DMS 273 (cell line): ENCODE measurements at regions not wholly inside any gene's neighbourhood (a gene's known extent, or its start where the extent isn't known, plus 50 kb on each side); places are given as distances from the start of the nearest gene placed in this dataset.
"Not testable (repeated sequence)": the region's sequence is repeated elsewhere in the genome, so short reads cannot be mapped to it uniquely, and the experiment has no call there.

ENCODE experiments used
- DNase-seq: peaks from one replicate; lab custom pipeline; 2025; ENCODE audit not compliant: unreplicated experiment; lab: John Stamatoyannopoulos, UW

GRCh38 chr4:74505355-74505978 lies 60.5 kb downstream of the AREG start:
- not testable (repeated sequence) for DNase-seq

- DNase-seq = not testable (repeated sequence)
Measured at GRCh38 chr4:74509363-74509762, 64.4 kb downstream of the AREG start.

- no peak for DNase-seq
Measured at GRCh38 chr4:74516303-74516702, 71.4 kb downstream of the AREG start.

DNA sequence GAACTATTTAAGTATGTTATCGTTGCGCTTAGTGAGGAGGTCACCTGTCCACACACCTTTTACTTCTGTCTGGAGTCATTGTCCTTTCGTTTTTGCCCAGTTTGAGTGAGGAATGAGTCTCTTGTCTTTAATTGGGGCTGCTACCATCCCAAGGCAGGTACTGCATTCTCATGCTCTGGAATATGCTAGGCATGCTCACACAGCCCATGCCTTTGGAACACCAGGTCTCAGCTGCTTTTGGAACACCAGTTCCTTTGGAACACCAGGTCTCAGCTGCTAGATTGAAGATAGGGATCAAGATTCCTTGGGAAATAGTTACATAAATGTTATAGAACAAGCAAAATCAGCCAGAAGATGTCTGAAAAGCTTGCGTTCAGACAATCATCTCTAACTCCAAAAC lies 73.1 kb downstream of the AREG start:
- no peak for DNase-seq

DNA sequence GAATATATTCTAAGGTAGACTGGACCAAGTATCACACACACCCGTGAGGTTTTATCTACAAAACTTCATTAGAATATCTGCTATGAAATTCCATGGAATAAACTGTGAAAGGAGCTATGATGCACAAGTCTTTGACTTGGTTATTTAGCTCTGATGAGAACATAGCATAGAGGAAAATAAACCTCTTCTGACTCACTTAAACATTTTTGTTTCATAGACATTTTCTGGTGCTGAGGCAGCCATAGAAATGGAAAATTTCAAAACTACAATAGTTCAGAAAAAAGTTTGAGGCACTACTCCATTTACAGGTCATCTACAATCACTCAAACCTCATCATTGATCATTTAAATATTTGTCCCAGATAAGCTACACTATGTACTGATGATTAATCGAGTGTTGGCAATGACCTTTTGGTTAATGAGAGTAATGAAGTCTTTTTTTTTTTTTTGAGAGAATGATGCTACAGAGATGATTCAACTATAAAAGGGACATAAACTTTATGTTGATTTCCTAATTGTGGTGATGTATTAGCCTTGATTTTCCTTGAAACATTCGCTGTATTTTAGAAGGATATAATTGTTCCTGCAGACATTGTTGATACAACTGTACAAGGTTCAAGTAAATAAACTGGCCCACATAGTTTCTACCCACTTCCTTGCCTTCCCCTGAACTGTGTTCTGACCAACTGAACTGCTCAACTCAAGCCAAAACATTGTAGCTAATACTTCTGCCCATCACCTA lies 77.5 kb downstream of the AREG start:
- DNase-seq = no peak

GRCh38 chr4:74523096-74523495 lies 78.2 kb downstream of the AREG start:
- DNase-seq = no peak

DNA sequence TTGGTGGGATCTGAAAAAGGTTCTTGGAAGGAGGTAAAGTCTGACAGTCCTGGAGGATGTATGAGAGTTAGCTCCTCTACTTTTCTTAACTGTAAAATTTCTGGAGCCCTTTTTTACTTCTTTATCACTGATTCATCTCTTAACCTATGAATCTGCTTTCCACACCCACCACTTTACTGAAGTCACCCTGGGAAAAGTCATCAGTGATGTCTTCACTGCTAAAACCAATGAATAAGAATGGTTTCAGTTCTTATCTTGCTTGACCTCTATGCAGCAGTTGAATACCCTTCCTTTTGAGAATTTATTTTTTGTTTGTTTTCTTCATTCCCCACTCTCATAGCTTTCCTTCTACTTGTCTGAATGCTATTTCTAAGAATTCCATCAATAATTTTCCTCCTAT lies 80.0 kb downstream of the AREG start:
- no peak for DNase-seq

DNA sequence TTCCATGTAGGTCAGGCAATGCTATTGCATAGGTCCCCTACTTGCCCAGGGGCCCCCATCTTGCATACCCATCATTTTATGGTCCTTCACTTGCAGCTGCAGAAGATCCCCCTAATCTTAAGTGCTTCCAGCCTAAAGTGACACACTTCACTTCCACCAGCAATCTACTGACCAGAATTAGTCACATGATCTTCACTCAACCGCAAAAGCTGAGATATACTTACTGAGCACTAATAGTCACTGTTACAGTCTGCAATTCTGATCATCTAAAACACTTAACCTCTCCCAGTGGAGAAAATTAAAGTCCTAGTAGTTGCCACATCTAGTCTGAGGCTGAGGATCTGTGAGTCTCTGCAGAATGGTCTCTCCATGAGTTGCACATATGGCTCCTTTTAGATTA lies 82.1 kb downstream of the AREG start:
- no peak for DNase-seq

DNA sequence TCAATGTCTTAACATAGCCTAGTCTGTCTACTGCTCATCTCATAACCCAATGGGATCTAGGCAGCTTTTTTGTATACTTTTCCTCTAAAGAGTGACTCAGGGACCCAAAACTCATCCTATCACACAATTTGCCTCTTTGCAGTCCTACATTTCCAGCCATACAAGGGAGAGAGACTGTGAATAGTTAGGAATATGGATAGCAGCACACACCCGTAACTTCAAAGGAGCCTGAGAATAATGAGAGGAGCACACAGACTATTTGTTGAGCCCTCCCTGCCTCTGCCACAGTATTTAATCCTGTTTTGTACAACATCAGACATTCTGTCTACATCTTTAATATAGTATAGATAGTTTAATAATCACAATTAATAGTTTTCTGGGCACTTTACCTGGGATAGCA lies 83.2 kb downstream of the AREG start:
- no peak for DNase-seq

DNA sequence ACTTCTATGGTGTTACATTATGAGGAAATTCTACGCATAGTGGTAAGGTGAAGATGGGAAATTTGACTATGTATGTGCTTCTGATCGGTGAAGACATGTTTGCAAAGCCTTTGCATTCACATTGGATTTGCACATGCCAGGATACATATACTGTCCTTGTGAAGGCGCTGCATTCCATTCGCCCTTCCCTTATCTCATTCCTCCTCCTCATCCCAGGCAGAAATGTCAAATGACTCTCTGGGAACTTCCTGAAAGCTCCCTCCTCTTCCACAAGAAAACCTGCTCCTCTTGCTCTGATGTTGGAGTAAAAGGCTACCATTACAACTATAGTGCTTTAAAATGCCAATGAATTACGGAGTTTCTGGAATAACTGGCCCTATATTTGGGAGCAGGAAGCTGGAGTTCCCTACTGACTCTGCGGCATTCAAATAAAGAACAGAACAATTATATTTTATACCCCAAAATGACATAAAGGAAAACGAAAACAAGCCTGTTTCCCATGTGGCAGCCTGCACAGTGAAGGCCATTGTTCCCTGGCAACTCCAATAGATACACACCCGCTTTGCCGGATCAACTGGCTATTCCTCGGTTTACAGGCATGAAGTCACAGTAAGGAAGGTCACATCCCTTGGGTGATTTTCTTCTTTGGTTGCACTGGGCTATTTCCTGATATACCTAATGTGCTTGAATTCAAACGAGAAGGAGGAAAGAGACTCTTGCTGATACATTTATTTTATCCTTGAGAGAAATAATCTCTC lies 84.5 kb downstream of the AREG start:
- no peak for DNase-seq

- peak; percentile 44 for DNase-seq
Measured at GRCh38 chr4:74531963-74532794, 87.2 kb downstream of the AREG start.

GRCh38 chr4:74534121-74534520 lies 89.2 kb downstream of the AREG start:
- no peak for DNase-seq

GRCh38 chr4:74534936-74535335 lies 90.0 kb downstream of the AREG start:
- no peak for DNase-seq

- no peak for DNase-seq
Measured at GRCh38 chr4:74535512-74535911, 90.6 kb downstream of the AREG start.

DNA sequence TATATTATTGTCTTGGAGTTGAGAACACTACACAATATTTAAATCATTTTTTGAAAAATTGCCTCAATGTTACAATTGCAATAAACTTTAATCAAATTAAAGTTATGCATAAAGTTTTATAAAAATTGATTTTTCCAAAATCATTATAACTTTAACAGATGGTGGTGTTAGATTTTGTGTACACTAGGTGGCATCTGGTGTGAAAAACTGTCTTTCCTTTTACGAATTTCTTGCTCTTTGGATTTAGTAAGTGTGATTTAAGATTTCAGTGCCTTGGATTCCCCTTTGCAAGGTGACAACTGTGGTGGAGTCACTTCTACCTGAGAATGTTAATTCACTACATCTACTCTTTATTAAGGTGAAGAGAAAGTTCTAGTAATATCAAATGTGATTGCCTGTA lies 91.6 kb downstream of the AREG start:
- DNase-seq = no peak

DNA sequence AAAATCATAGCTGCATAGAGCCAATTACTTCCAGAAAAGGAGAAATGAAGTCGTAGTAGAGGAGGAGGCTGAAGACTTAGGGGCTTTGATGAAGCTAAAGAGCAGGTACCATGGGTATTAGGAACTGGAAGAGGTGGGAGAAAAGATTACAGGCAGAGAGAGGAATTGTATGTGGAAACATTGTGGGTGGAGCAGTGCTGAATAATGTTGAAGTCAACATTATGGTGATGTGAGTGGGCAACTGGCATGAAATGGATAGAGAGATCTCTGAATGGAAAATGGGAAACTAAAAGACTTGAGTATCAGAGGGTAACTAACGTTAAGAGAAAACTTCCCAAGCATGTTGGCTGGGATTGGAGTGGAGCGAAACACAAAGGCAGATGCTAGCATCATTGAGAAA lies 92.5 kb downstream of the AREG start:
- DNase-seq = no peak

GRCh38 chr4:74539044-74539790 lies 94.3 kb downstream of the AREG start:
- no peak for DNase-seq

DNA sequence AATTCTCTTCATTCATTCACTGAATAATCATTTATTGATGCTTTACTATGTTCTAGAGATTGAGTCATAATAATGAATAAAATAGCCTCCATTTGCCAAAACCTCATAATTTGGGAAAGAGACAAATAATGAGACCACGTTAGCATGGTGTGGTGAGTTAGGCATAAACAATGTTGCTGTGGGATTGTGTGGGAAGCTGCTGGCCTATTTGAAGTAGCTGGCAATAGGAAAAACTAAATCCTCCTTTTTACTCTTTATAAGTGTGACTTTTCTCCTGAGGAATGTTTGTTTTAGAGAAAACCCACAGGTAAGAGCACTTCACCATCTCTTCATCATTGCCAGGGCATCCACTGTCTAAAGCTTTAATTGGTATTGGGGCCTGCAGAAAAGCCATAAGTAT lies 95.3 kb downstream of the AREG start:
- no peak for DNase-seq

GRCh38 chr4:74541667-74542066 lies 96.7 kb downstream of the AREG start:
- DNase-seq = no peak

DNA sequence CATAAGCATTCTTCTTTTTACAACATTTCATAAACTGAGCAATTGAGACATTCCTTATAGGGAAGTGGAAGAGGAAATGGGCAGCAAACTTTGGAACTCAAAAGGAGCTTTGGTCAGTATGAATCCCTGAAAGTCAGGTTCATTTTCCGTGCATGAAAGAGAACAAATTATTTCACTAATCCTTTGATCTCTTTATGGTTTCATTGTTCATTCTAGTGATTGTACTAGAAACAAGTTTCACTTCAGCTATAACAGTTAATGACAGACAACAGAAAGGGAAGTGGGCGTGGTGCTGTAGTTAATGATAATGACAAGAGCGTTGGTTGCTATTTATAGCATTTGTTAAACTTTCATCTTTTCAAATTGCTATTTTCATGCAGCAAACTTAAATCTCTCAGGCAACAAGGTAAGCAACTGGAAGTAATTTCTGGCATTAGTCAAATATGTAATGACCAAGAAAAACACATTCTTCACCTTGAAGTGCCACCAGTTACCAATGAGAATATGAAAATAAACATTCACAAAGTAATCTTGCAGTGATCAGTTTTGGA lies 98.4 kb downstream of the AREG start:
- DNase-seq = no peak
